CD4-positive, alpha-beta memory T cell (primary cell): ENCODE measurements at regions not wholly inside any gene's neighbourhood (a gene's known extent, or its start where the extent isn't known, plus 50 kb on each side); places are given as distances from the start of the nearest gene placed in this dataset.

Experiments
- CTCF ChIA-PET: fragments of 350-600 bp; sonication (Branson Sonifier 250); formaldehyde crosslinking; loops from one replicate; lab custom pipeline; 2021; ENCODE audit warnings: inconsistent platforms; ENCODE audit not compliant: partially characterized antibody; lab: Charles Lee
- POLR2A ChIA-PET: fragments of 350-600 bp; sonication (Branson Sonifier 250); formaldehyde crosslinking; loops from one replicate; lab custom pipeline; 2021; ENCODE audit not compliant: partially characterized antibody; lab: Charles Lee
- DNase-seq, 5 donors: peaks; one replicate each; pipeline versions ENCODE4 v3.0.0 to v3.0.0-alpha.2; 2020 to 2022; ENCODE audit warnings: mixed read lengths in 1 of 5
- H3K27ac ChIP-seq: one replicate; pipeline ENCODE4 v1.7.0; 2013; ENCODE audit warnings: low read depth, low read length
- H3K27me3 ChIP-seq: 2 replicates; pipeline ENCODE4 v1.7.0; 2013; ENCODE audit warnings: mild to moderate bottlenecking, low read length, moderate library complexity; ENCODE audit not compliant: insufficient read depth
- H3K36me3 ChIP-seq: 2 replicates; pipeline ENCODE4 v1.7.0; 2013; ENCODE audit warnings: mild to moderate bottlenecking, low read length, moderate library complexity; ENCODE audit not compliant: insufficient read depth
- H3K4me1 ChIP-seq: 2 replicates; pipeline ENCODE4 v1.7.0; 2013; ENCODE audit warnings: mild to moderate bottlenecking, low read length, moderate library complexity; ENCODE audit not compliant: insufficient read depth
- H3K4me3 ChIP-seq, 2 donors: one replicate each; pipeline ENCODE4 v1.7.0; 2013; ENCODE audit warnings: low read length in 2 of 2, mild to moderate bottlenecking in 1 of 2
- H3K9me3 ChIP-seq, 2 donors: one replicate each; pipeline ENCODE4 v1.7.0; 2013; ENCODE audit warnings: low read length in 2 of 2, control low read depth in 1 of 2; ENCODE audit not compliant: control insufficient read depth in 1 of 2
- H3K27ac Mint-ChIP-seq, 7 donors: one replicate each; pipeline ENCODE4 v1.8.0; 2020 to 2021; ENCODE audit warnings: mixed read lengths in 7 of 7, mild to moderate bottlenecking in 6 of 7, inconsistent platforms in 3 of 7, moderate library complexity in 3 of 7
- H3K27me3 Mint-ChIP-seq, 2 donors: one replicate each; pipeline ENCODE4 v1.8.0; 2020 to 2021; ENCODE audit warnings: mixed read lengths in 2 of 2
- H3K36me3 Mint-ChIP-seq, 2 donors: one replicate each; pipeline ENCODE4 v1.8.0; 2020 to 2021; ENCODE audit warnings: mixed read lengths in 2 of 2, inconsistent platforms in 1 of 2, mild to moderate bottlenecking in 1 of 2
- H3K4me1 Mint-ChIP-seq, 4 donors: one replicate each; pipeline ENCODE4 v1.8.0; 2020 to 2021; ENCODE audit warnings: mixed read lengths in 4 of 4, mild to moderate bottlenecking in 1 of 4
- H3K4me3 Mint-ChIP-seq, 8 donors: one replicate each; pipeline ENCODE4 v1.8.0; 2020 to 2021; ENCODE audit warnings: mixed read lengths in 8 of 8, mild to moderate bottlenecking in 7 of 8, moderate library complexity in 6 of 8, inconsistent platforms in 3 of 8
- H3K9me3 Mint-ChIP-seq, 8 donors: one replicate each; pipeline ENCODE4 v1.8.0; 2020 to 2021; ENCODE audit warnings: mixed read lengths in 8 of 8, mild to moderate bottlenecking in 5 of 8, inconsistent platforms in 3 of 8, moderate library complexity in 1 of 8
- intact Hi-C: fragments of 100-400 bp; cut with micrococcal nuclease; formaldehyde crosslinking; loops from one replicate; pipeline ENCODE4 v1.15.1; 2023

DNA sequence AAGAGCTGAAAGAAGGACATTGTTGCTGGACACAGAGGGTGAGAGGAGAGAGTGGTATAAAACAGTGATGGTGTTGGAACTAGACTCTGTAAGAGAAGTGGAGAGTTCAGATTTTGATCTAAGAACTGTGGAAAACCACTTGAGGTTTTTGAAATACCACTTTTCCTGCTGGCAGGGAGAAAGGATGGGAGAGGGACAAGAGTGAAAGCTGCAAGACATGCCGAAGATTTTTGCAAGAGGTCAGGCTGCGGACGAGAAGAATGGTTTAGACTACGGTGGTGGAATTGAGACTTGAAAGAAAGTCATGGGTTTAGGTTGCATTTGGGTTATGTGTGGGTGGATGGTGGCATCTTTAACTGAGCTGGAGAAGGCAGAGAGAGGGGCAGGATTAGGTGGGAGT lies 202.2 kb upstream of the RPS23 start:
- H3K9me3 ChIP-seq, result no peaks in the 10 kb centered on the region
- Mint-ChIP-seq H3K27ac (no peak overlapping the region), H3K27me3 (peaks cover 7 to 15% of the 10 kb centered on the region in 2 donors), H3K4me1 (no peaks in the 10 kb centered on the region), H3K9me3 (no peaks in the 10 kb centered on the region), H3K36me3 (no peaks in the 10 kb centered on the region), H3K4me3 (no peak overlapping the region)
- H3K27ac ChIP-seq, result no peak overlapping the region
- no peaks in the 10 kb centered on the region for H3K27me3 ChIP-seq
- H3K4me1 ChIP-seq, result no peaks in the 10 kb centered on the region
- no peaks in the 10 kb centered on the region for H3K36me3 ChIP-seq
- POLR2A ChIA-PET, result no interaction called here
- intact Hi-C loops, result no loop called here
- DNase-seq, result no peak
- CTCF ChIA-PET, result no interaction called here
- no peak overlapping the region for H3K4me3 ChIP-seq

- Histone ChIP-seq H3K9me3 (no peaks in the 10 kb centered on the region), H3K4me1 (no peaks in the 10 kb centered on the region), H3K36me3 (no peaks in the 10 kb centered on the region), H3K27ac (no peak overlapping the region), H3K27me3 (no peaks in the 10 kb centered on the region), H3K4me3 (no peak overlapping the region)
- Mint-ChIP-seq H3K36me3 (no peaks in the 10 kb centered on the region), H3K4me3 (no peak overlapping the region), H3K9me3 (no peaks in the 10 kb centered on the region), H3K4me1 (no peaks in the 10 kb centered on the region), H3K27ac (no peak overlapping the region), H3K27me3 (peaks cover 1 to 7% of the 10 kb centered on the region in 2 donors)
- no peak for DNase-seq
- ChIA-PET POLR2A (no interaction called here), CTCF (no interaction called here)
- intact Hi-C loops, result no loop called here
These were observed 198.0 kb upstream of the RPS23 start for GRCh38 chr5:82476155-82476554.

DNA sequence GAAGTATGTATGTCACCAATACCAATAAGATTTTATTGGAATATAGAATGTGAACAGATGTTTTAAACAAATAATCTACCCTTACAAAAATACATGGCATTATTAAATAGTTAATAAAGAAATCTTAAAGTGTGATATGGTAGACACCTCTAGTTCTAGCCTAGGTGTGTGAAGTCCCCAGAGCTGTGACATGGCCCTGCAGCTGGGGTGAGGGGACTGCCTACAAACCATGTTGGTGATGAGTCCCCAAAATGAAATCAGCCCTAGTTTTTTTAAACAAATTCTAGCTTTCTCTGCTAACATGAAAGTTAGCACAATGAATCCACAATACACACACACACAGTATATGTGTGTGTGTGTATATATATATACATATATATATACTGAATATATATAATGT lies 195.1 kb upstream of the RPS23 start:
- Mint-ChIP-seq H3K4me3 (no peak overlapping the region), H3K36me3 (no peaks in the 10 kb centered on the region), H3K9me3 (no peaks in the 10 kb centered on the region), H3K27me3 (peaks cover 0 to 1% of the 10 kb centered on the region in 2 donors), H3K4me1 (no peaks in the 10 kb centered on the region), H3K27ac (no peak overlapping the region)
- ChIA-PET POLR2A (no interaction called here), CTCF (no interaction called here)
- no peak overlapping the region for H3K27ac ChIP-seq
- DNase-seq, result no peak
- H3K36me3 ChIP-seq, result no peaks in the 10 kb centered on the region
- no peaks in the 10 kb centered on the region for H3K4me1 ChIP-seq
- H3K4me3 ChIP-seq, result no peak overlapping the region
- H3K9me3 ChIP-seq, result no peaks in the 10 kb centered on the region
- no peaks in the 10 kb centered on the region for H3K27me3 ChIP-seq
- intact Hi-C loops, result no loop called here

DNA sequence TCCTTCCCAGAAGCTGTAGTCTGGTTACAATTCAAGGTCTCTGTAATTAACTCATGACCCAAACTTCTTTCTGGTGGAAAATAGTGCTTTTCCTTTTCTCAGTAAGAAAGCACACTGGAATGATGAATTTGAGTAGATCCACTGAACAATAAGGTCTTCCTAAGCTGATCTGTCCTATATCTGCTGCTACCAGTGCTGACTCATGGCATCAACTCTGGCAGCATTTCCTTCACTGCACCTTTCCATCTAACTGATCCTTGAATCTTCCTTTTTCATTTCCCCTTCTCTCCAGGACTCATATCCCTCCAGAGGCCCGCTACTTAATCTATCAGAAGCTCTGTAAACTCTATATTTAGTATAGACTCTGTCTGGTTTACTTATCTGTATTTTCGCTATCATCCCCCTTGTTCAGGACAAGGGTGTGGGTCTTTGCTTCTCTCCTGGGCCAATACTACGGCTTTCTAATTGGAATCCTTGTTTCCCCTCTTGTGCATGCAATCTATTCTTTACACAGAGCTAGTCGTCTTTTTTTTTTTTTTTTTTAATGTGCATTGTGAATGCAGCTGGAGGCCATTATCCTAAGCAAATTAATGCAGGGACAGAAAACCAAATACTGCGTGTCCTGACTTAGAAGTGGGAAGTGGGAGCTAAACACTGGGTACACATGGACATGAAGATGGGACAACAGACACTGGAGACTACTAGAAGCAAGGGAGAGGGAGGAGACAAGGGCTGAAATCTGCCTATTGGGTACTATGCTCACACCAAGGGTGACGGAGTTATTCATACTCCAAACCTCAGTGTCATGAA lies 192.2 kb upstream of the RPS23 start:
- no peaks in the 10 kb centered on the region for H3K27me3 Mint-ChIP-seq
- no peaks in the 10 kb centered on the region for H3K36me3 ChIP-seq
- no peaks in the 10 kb centered on the region for H3K4me1 ChIP-seq
- no peaks in the 10 kb centered on the region for H3K4me1 Mint-ChIP-seq
- no peak overlapping the region for H3K4me3 Mint-ChIP-seq
- no peak for DNase-seq
- ChIA-PET CTCF (no interaction called here), POLR2A (no interaction called here)
- H3K4me3 ChIP-seq, result no peak overlapping the region
- peak overlapping the region in 2 of 7 donors; percentile 8 to 32 for H3K27ac Mint-ChIP-seq
- no peaks in the 10 kb centered on the region for H3K9me3 ChIP-seq
- intact Hi-C loops, result no loop called here
- H3K27me3 ChIP-seq, result no peaks in the 10 kb centered on the region
- no peaks in the 10 kb centered on the region for H3K9me3 Mint-ChIP-seq
- no peaks in the 10 kb centered on the region for H3K36me3 Mint-ChIP-seq
- no peak overlapping the region for H3K27ac ChIP-seq

GRCh38 chr5:82466986-82467561 lies 188.9 kb upstream of the RPS23 start:
- Mint-ChIP-seq H3K4me3 (no peak overlapping the region), H3K36me3 (no peaks in the 10 kb centered on the region), H3K27ac (no peak overlapping the region), H3K9me3 (peaks cover 0 to 9% (median 2%) of the 10 kb centered on the region in 8 donors), H3K27me3 (no peaks in the 10 kb centered on the region), H3K4me1 (no peaks in the 10 kb centered on the region)
- Histone ChIP-seq H3K36me3 (no peaks in the 10 kb centered on the region), H3K4me1 (no peaks in the 10 kb centered on the region), H3K27me3 (no peaks in the 10 kb centered on the region), H3K4me3 (no peak overlapping the region), H3K27ac (no peak overlapping the region), H3K9me3 (no peaks in the 10 kb centered on the region)
- ChIA-PET CTCF (no interaction called here), POLR2A (no interaction called here)
- intact Hi-C loops, result no loop called here
- no peak for DNase-seq

- H3K4me3 ChIP-seq, result no peak overlapping the region
- H3K9me3 ChIP-seq, result no peaks in the 10 kb centered on the region
- intact Hi-C loops, result no loop called here
- Mint-ChIP-seq H3K4me3 (no peak overlapping the region), H3K36me3 (no peaks in the 10 kb centered on the region), H3K9me3 (peaks cover 0 to 9% (median 3%) of the 10 kb centered on the region in 8 donors), H3K27ac (no peak overlapping the region), H3K4me1 (no peaks in the 10 kb centered on the region), H3K27me3 (peaks cover 0 to 1% of the 10 kb centered on the region in 2 donors)
- no peaks in the 10 kb centered on the region for H3K27me3 ChIP-seq
- no peak overlapping the region for H3K27ac ChIP-seq
- CTCF ChIA-PET, result no interaction called here
- H3K4me1 ChIP-seq, result no peaks in the 10 kb centered on the region
- H3K36me3 ChIP-seq, result no peaks in the 10 kb centered on the region
- POLR2A ChIA-PET, result no interaction called here
- DNase-seq, result no peak
These were observed 187.1 kb upstream of the RPS23 start for GRCh38 chr5:82465235-82465634.

- no peak overlapping the region for H3K27ac ChIP-seq
- Mint-ChIP-seq H3K36me3 (no peaks in the 10 kb centered on the region), H3K27ac (no peak overlapping the region), H3K4me3 (no peak overlapping the region), H3K9me3 (peaks cover 0 to 9% (median 5%) of the 10 kb centered on the region in 8 donors), H3K27me3 (peaks cover 1 to 6% of the 10 kb centered on the region in 2 donors), H3K4me1 (no peaks in the 10 kb centered on the region)
- H3K9me3 ChIP-seq, result no peaks in the 10 kb centered on the region
- H3K36me3 ChIP-seq, result no peaks in the 10 kb centered on the region
- CTCF ChIA-PET, result no interaction called here
- no peak for DNase-seq
- H3K27me3 ChIP-seq, result no peaks in the 10 kb centered on the region
- intact Hi-C loops, result no loop called here
- no peak overlapping the region for H3K4me3 ChIP-seq
- POLR2A ChIA-PET, result interaction anchor here (0.7 kb wide), 1 partner anchor 168 kb away, joined by 3 read pairs; no protein-coding TSS in a partner anchor
- no peaks in the 10 kb centered on the region for H3K4me1 ChIP-seq
These were observed 181.5 kb upstream of the RPS23 start for GRCh38 chr5:82459626-82460025.
